Gastroesophageal sphincter (tissue), 3 donors: ENCODE measurements at regions not wholly inside any gene's neighbourhood (a gene's known extent, or its start where the extent isn't known, plus 50 kb on each side); places are given as distances from the start of the nearest gene placed in this dataset.

ENCODE experiments used
- POLR2A ChIP-seq, 2 donors: fragments of 450-650 bp; IDR thresholded peaks; one replicate each; pipeline ENCODE4 v1.6.1; 2017; ENCODE audit warnings: antibody characterized with exemption in 2 of 2, mild to moderate bottlenecking in 2 of 2, moderate library complexity in 1 of 2
- POLR2AphosphoS5 ChIP-seq: sonication (generic); formaldehyde crosslinking; IDR thresholded peaks from one replicate; pipeline ENCODE4 v1.6.1; 2017; ENCODE audit warnings: antibody characterized with exemption
- TF ChIP-seq, protein P1 (sequence below), 4 experiments: fragments of 200-600 bp in 2 of 4; fragments of 450-650 bp in 2 of 4; sonication (generic) in 1 of 4; IDR thresholded peaks; one replicate each; pipeline ENCODE4 v1.5.1; 2017 to 2019; ENCODE audit warnings: antibody characterized with exemption in 4 of 4, mild to moderate bottlenecking in 2 of 4, moderate library complexity in 2 of 4

DNA sequence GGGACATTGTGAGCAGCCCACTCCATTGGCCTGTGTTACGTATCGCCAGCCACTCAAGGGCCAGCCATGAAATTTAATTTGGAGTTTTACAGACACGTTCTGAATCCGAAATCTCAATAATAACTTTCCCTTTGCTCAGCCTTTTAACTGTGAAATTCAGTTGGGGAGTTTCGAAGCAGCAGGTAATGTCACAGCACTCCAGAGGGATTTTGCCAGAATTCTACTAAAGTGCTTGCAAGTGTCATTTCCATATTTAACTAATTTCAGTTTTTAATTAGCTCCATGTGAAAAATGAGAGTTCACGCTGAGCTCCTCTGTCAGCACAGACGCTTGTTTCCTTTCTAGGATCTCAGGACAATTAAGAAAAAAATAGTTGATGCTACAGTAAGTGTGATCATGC, 267.1 kb upstream of the WWC1 start:
- TF ChIP-seq, protein P1, sequence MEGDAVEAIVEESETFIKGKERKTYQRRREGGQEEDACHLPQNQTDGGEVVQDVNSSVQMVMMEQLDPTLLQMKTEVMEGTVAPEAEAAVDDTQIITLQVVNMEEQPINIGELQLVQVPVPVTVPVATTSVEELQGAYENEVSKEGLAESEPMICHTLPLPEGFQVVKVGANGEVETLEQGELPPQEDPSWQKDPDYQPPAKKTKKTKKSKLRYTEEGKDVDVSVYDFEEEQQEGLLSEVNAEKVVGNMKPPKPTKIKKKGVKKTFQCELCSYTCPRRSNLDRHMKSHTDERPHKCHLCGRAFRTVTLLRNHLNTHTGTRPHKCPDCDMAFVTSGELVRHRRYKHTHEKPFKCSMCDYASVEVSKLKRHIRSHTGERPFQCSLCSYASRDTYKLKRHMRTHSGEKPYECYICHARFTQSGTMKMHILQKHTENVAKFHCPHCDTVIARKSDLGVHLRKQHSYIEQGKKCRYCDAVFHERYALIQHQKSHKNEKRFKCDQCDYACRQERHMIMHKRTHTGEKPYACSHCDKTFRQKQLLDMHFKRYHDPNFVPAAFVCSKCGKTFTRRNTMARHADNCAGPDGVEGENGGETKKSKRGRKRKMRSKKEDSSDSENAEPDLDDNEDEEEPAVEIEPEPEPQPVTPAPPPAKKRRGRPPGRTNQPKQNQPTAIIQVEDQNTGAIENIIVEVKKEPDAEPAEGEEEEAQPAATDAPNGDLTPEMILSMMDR (IDR thresholded peaks at IDR 0.05): no peak
- TF ChIP-seq POLR2AphosphoS5 (no peak), POLR2A (IDR thresholded peaks at IDR 0.05) (no peak)
